HCT116 (cell line): ENCODE measurements at regions not wholly inside any gene's neighbourhood (a gene's known extent, or its start where the extent isn't known, plus 50 kb on each side); places are given as distances from the start of the nearest gene placed in this dataset.

Experiments
- SP1 ChIP-seq: IDR thresholded peaks from 2 replicates; pipeline ENCODE4 v1.6.1; 2012; ENCODE audit warnings: low read depth
- ZBTB33 ChIP-seq: IDR thresholded peaks from 2 replicates; pipeline ENCODE4 v1.6.1; 2011; ENCODE audit warnings: mild to moderate bottlenecking, low read length, moderate library complexity; ENCODE audit not compliant: insufficient replicate concordance; ENCODE audit errors: extremely low read depth
- TF ChIP-seq, protein P1 (sequence below), 3 experiments: fragments of 200-600 bp in 1 of 3; sonication (generic) in 1 of 3; IDR thresholded peaks in 2 of 3; conservative IDR thresholded peaks in 1 of 3; 2 replicates each; pipeline ENCODE4 v1.5.1; 2012 to 2017; ENCODE audit warnings: low read depth in 2 of 3, low read length in 2 of 3, antibody characterized with exemption in 1 of 3, borderline replicate concordance in 1 of 3, control low read depth in 1 of 3, mild to moderate bottlenecking in 1 of 3, mixed read lengths in 1 of 3, mixed run types in 1 of 3, moderate library complexity in 1 of 3; ENCODE audit not compliant: insufficient read depth in 1 of 3

GRCh38 chrX:149248073-149248625 is 257.0 kb downstream of the IDS start:
- TF ChIP-seq, protein P1, sequence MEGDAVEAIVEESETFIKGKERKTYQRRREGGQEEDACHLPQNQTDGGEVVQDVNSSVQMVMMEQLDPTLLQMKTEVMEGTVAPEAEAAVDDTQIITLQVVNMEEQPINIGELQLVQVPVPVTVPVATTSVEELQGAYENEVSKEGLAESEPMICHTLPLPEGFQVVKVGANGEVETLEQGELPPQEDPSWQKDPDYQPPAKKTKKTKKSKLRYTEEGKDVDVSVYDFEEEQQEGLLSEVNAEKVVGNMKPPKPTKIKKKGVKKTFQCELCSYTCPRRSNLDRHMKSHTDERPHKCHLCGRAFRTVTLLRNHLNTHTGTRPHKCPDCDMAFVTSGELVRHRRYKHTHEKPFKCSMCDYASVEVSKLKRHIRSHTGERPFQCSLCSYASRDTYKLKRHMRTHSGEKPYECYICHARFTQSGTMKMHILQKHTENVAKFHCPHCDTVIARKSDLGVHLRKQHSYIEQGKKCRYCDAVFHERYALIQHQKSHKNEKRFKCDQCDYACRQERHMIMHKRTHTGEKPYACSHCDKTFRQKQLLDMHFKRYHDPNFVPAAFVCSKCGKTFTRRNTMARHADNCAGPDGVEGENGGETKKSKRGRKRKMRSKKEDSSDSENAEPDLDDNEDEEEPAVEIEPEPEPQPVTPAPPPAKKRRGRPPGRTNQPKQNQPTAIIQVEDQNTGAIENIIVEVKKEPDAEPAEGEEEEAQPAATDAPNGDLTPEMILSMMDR (IDR thresholded peaks at IDR 0.05 in 2 of 3, conservative IDR thresholded peaks at IDR 0.05 in 1 of 3; ENCODE audit: borderline replicate concordance in 1 of 3, insufficient read depth in 1 of 3, low read depth in 2 of 3, low read length in 2 of 3), result no peak
- no peak for TF ChIP-seq SP1
- no peak for TF ChIP-seq ZBTB33
